ENCODE measurements at regions not wholly inside any gene's neighbourhood (a gene's known extent, or its start where the extent isn't known, plus 50 kb on each side); places are given as distances from the start of the nearest gene placed in this dataset.

GRCh38 chr4:30667919-30668318, 52.2 kb upstream of the PCDH7 start:
- TF ChIP-seq CTCF (CRISPR knock-in tag; IDR thresholded peaks at IDR 0.05) (no peak), ZNF556 (CRISPR knock-in tag; IDR thresholded peaks at IDR 0.05; ENCODE audit: borderline replicate concordance) (no peak), CEBPB (IDR thresholded peaks at IDR 0.05; ENCODE audit: borderline replicate concordance, low read depth, low read length) (no peak), PRPF4 (IDR thresholded peaks at IDR 0.05; ENCODE audit: low read depth, low read length, poor library complexity, severe bottlenecking) (no peak), NR2C2 (CRISPR knock-in tag; IDR thresholded peaks at IDR 0.05; ENCODE audit: borderline replicate concordance) (no peak), CREB1 (IDR thresholded peaks at IDR 0.05) (no peak), CREB1 (CRISPR knock-in tag; IDR thresholded peaks at IDR 0.05) (no peak), PRDM15 (CRISPR knock-in tag; IDR thresholded peaks at IDR 0.05) (no peak), TAF1 (CRISPR knock-in tag; IDR thresholded peaks at IDR 0.05) (no peak), FOXK1 (CRISPR knock-in tag; IDR thresholded peaks at IDR 0.05; ENCODE audit: borderline replicate concordance, low read depth) (no peak), POLR2A (IDR thresholded peaks at IDR 0.05; ENCODE audit: insufficient read depth in 1 of 2, low read depth in 2 of 2, low read length in 2 of 2) (no peak), ESRRA (CRISPR knock-in tag; IDR thresholded peaks at IDR 0.05; ENCODE audit: low read depth) (no peak)
